Osteoblast (primary cell): ENCODE measurements at regions not wholly inside any gene's neighbourhood (a gene's known extent, or its start where the extent isn't known, plus 50 kb on each side); places are given as distances from the start of the nearest gene placed in this dataset.
A peak's percentile ranks its signal among the peaks of the same experiment; 100 is the strongest.

Experiments used
- DNase-seq: peaks from one replicate; pipeline ENCODE4 v3.0.0; 2011; ENCODE audit warnings: low spot score, mixed read lengths; ENCODE audit not compliant: insufficient read length; ENCODE audit errors: missing footprints
- H2AFZ ChIP-seq: 2 replicates; pipeline ENCODE4 v1.6.0; 2011; ENCODE audit warnings: mild to moderate bottlenecking, low read length
- H3K27ac ChIP-seq: 2 replicates; pipeline ENCODE4 v1.5.1; 2011; ENCODE audit warnings: mild to moderate bottlenecking, low read depth, low read length, moderate library complexity
- H3K27me3 ChIP-seq: 2 replicates; pipeline ENCODE4 v1.6.0; 2012; ENCODE audit warnings: mild to moderate bottlenecking, control low read depth, inconsistent platforms, low read length, moderate library complexity; ENCODE audit not compliant: insufficient read depth
- H3K36me3 ChIP-seq: 2 replicates; pipeline ENCODE4 v1.5.1; 2011; ENCODE audit warnings: mild to moderate bottlenecking, low read length, control low read depth, moderate library complexity; ENCODE audit not compliant: insufficient read depth
- H3K4me1 ChIP-seq: 2 replicates; pipeline ENCODE4 v1.5.1; 2011; ENCODE audit warnings: mild to moderate bottlenecking, low read length, control low read depth, moderate library complexity; ENCODE audit not compliant: insufficient read depth
- H3K4me2 ChIP-seq: 2 replicates; pipeline ENCODE4 v1.6.0; 2011; ENCODE audit warnings: mild to moderate bottlenecking, low read length; ENCODE audit not compliant: insufficient read depth
- H3K4me3 ChIP-seq: fragments of 200-600 bp; sonication (generic); 3 replicates; pipeline ENCODE4 v1.5.1; 2012; ENCODE audit warnings: mild to moderate bottlenecking, low read length, inconsistent platforms; ENCODE audit not compliant: insufficient read depth
- H3K79me2 ChIP-seq: 2 replicates; pipeline ENCODE4 v1.6.0; 2012; ENCODE audit warnings: mild to moderate bottlenecking, low read length, control low read depth, inconsistent platforms; ENCODE audit not compliant: insufficient read depth
- H3K9me3 ChIP-seq: 2 replicates; pipeline ENCODE4 v1.5.1; 2011; ENCODE audit warnings: low read depth, low read length, control low read depth
- H4K20me1 ChIP-seq: 2 replicates; pipeline ENCODE4 v1.6.0; 2012; ENCODE audit warnings: mild to moderate bottlenecking, low read length, control low read depth; ENCODE audit not compliant: insufficient read depth
- TF ChIP-seq, protein P1 (sequence below): IDR thresholded peaks from 2 replicates; pipeline ENCODE4 v1.5.1; 2011; ENCODE audit warnings: mild to moderate bottlenecking, low read depth, low read length, moderate library complexity; ENCODE audit errors: extremely low read depth

DNA sequence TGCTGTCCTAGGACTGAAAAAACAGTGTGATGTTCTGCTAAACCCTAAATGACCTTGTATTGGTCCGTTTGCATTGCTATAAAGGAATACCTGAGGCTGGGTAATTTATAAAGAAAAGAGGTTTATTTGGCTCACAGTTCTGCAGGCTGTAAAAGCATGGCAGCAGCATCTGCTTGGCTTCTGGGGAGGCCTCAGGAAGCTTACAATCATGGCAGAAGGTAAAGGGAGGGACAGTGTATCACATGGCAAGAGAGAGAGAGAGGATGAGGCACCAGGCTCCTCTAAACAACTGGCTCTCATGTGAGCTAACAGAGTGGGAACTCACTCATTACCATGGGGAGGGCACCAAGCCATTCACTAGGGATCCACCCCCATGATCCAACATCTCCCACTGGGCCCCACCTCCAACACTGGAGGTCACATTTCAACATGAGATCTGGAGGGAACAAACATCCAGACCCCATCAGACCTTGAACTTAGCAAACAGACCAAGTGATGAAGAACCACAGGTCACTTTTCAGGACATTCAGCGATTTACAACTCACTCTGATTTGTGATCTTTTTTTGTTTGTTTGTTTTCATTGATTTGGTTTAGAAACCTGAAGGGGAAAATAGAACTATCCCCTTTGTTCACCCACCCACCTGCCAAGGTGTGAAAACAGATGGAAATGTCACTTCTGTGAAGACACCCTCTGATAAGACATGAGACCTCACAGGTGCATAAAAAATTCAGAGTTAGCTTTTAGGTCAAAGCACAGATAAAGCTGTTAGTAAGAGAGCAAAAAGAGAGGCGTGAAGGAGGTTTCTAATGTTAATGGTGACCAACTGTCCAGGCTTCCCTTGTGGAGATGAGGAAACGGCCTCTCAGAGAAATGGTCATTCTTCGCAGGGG, 104.2 kb upstream of the RALGPS2 start:
- H3K4me1 ChIP-seq: no peaks in the 10 kb centered on the region
- no peaks in the 10 kb centered on the region for H3K79me2 ChIP-seq
- H3K4me2 ChIP-seq: no peak overlapping the region
- no peak overlapping the region for H3K27ac ChIP-seq
- H4K20me1 ChIP-seq: no peaks in the 10 kb centered on the region
- H3K4me3 ChIP-seq: no peak overlapping the region
- no peak for DNase-seq
- TF ChIP-seq, protein P1, sequence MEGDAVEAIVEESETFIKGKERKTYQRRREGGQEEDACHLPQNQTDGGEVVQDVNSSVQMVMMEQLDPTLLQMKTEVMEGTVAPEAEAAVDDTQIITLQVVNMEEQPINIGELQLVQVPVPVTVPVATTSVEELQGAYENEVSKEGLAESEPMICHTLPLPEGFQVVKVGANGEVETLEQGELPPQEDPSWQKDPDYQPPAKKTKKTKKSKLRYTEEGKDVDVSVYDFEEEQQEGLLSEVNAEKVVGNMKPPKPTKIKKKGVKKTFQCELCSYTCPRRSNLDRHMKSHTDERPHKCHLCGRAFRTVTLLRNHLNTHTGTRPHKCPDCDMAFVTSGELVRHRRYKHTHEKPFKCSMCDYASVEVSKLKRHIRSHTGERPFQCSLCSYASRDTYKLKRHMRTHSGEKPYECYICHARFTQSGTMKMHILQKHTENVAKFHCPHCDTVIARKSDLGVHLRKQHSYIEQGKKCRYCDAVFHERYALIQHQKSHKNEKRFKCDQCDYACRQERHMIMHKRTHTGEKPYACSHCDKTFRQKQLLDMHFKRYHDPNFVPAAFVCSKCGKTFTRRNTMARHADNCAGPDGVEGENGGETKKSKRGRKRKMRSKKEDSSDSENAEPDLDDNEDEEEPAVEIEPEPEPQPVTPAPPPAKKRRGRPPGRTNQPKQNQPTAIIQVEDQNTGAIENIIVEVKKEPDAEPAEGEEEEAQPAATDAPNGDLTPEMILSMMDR: no peak
- H3K36me3 ChIP-seq: no peaks in the 10 kb centered on the region
- no peak overlapping the region for H2AFZ ChIP-seq
- H3K9me3 ChIP-seq: no peaks in the 10 kb centered on the region
- H3K27me3 ChIP-seq: no peaks in the 10 kb centered on the region

DNA sequence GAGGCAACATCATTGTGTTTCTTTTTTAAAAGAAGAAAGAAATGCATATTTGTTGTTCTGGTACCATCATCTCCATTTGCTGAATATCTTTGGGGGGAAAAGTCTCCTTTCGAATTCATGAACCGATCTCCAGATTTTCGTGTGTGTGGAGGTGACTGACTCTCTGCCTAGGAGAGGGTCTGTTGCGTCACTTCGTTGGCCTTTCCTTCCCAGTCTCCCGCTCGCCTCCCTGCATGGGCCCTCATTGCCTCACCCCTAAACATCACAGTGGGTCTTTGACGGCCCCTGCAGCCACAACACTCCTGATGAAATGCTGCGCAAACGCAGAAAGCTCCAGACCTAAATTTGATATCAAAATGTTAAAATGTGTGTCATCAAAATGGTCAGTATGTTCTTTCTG, 103.2 kb upstream of the RALGPS2 start:
- H3K27me3 ChIP-seq: no peaks in the 10 kb centered on the region
- no peak overlapping the region for H3K27ac ChIP-seq
- H3K4me1 ChIP-seq: no peaks in the 10 kb centered on the region
- H3K9me3 ChIP-seq: no peaks in the 10 kb centered on the region
- H3K79me2 ChIP-seq: no peaks in the 10 kb centered on the region
- no peak overlapping the region for H2AFZ ChIP-seq
- H3K4me2 ChIP-seq: no peak overlapping the region
- no peak for DNase-seq
- TF ChIP-seq, protein P1: no peak
- H3K36me3 ChIP-seq: no peaks in the 10 kb centered on the region
- no peaks in the 10 kb centered on the region for H4K20me1 ChIP-seq
- no peak overlapping the region for H3K4me3 ChIP-seq

DNA sequence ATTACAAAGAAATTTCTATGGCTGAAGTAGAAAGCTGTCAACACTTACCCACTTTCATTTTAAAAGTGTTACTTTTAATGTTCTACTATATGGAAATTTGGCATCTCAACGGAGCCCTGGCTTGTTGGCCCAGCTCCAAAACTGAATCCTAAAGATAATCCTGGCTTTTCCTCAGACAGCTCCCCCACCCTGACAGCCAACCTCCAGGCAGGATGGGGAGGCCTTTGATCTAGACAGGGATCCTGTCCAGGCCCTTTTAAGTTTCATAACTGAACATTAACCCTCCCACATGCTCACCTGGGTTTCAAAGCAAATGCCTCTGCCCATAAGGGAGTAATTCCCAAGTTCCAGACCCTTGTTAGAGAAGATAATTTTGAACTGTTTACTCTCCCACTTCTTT, 99.3 kb upstream of the RALGPS2 start:
- no peak overlapping the region for H3K4me3 ChIP-seq
- DNase-seq: no peak
- TF ChIP-seq, protein P1: no peak
- H3K4me1 ChIP-seq: peaks cover 23% of the 10 kb centered on the region
- H3K27me3 ChIP-seq: no peaks in the 10 kb centered on the region
- no peaks in the 10 kb centered on the region for H3K79me2 ChIP-seq
- H3K36me3 ChIP-seq: no peaks in the 10 kb centered on the region
- no peaks in the 10 kb centered on the region for H4K20me1 ChIP-seq
- no peak overlapping the region for H3K27ac ChIP-seq
- no peak overlapping the region for H3K4me2 ChIP-seq
- no peaks in the 10 kb centered on the region for H3K9me3 ChIP-seq
- H2AFZ ChIP-seq: peak overlapping the region; percentile 39

DNA sequence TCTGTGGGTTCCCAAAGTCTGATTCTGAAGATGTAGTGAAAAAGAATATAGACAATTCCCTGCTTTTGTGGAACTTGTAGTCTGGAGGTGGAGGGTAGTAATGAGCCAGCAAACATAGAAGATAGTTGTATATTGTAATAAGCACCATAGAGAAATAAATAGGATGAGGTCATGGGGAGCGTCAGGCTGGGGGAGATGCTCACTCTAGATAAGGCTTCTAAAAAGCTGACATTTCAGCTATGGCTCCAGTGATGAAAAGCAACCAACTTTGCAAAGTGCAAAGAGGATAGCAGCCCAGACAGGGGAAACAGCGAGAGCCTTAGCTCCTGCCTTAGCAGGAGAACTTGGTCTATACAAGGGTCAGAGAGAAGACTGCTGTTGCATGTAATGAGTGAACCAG, 98.0 kb upstream of the RALGPS2 start:
- Histone ChIP-seq H3K36me3 (no peaks in the 10 kb centered on the region), H3K4me3 (no peak overlapping the region), H2AFZ (no peak overlapping the region), H3K4me1 (peaks cover 27% of the 10 kb centered on the region), H3K79me2 (no peaks in the 10 kb centered on the region), H3K27ac (no peak overlapping the region), H3K27me3 (no peaks in the 10 kb centered on the region), H3K4me2 (no peak overlapping the region), H3K9me3 (no peaks in the 10 kb centered on the region), H4K20me1 (no peaks in the 10 kb centered on the region)
- DNase-seq: no peak
- TF ChIP-seq, protein P1: no peak
